Eye (tissue), 1 donor: ENCODE measurements at regions not wholly inside any gene's neighbourhood (a gene's known extent, or its start where the extent isn't known, plus 50 kb on each side); places are given as distances from the start of the nearest gene placed in this dataset.
"Not testable (repeated sequence)": the region's sequence is repeated elsewhere in the genome, so short reads cannot be mapped to it uniquely, and the experiment has no call there.

ENCODE experiments used
- DNase-seq: peaks from one replicate; pipeline ENCODE4 v3.0.0-alpha.2; 2015

GRCh38 chr9:115411993-115412452, 294.1 kb upstream of the TNC start:
- DNase-seq: peak; percentile 8

- no peak for DNase-seq
Measured at GRCh38 chr9:115412656-115413055, 294.7 kb upstream of the TNC start.

- no peak for DNase-seq
Measured at GRCh38 chr9:115413304-115413703, 295.3 kb upstream of the TNC start.

GRCh38 chr9:115413766-115414382, 295.9 kb upstream of the TNC start:
- no peak for DNase-seq

- no peak for DNase-seq
Measured at GRCh38 chr9:115414561-115414960, 296.6 kb upstream of the TNC start.

- no peak for DNase-seq
Measured at GRCh38 chr9:115415450-115415849, 297.5 kb upstream of the TNC start.

GRCh38 chr9:115416299-115416698, 298.3 kb upstream of the TNC start:
- no peak for DNase-seq

- not testable (repeated sequence) for DNase-seq
Measured at GRCh38 chr9:115418181-115418580, 300.2 kb upstream of the TNC start.

- DNase-seq: no peak
Measured at GRCh38 chr9:115422932-115423440, 305.0 kb upstream of the TNC start.

GRCh38 chr9:115423646-115424045, 305.7 kb upstream of the TNC start:
- no peak for DNase-seq

- DNase-seq: no peak
Measured at GRCh38 chr9:115425601-115426000, 307.6 kb upstream of the TNC start.

GRCh38 chr9:115437418-115437817, 319.5 kb upstream of the TNC start:
- no peak for DNase-seq

- peak; percentile 25 for DNase-seq
Measured at GRCh38 chr9:115439641-115440040, 321.7 kb upstream of the TNC start.

- DNase-seq: peak; percentile 46
Measured at GRCh38 chr9:115442054-115442453, 324.1 kb upstream of the TNC start.

- DNase-seq: no peak
Measured at GRCh38 chr9:115443890-115444289, 325.9 kb upstream of the TNC start.

- DNase-seq: peak; percentile 72
Measured at GRCh38 chr9:115444959-115445358, 327.0 kb upstream of the TNC start.

GRCh38 chr9:115445655-115446054, 327.7 kb upstream of the TNC start:
- DNase-seq: no peak

GRCh38 chr9:115456515-115456914, 338.6 kb upstream of the TNC start:
- no peak for DNase-seq

GRCh38 chr9:115461280-115461679, 343.3 kb upstream of the TNC start:
- no peak for DNase-seq

GRCh38 chr9:115462623-115463022, 344.7 kb upstream of the TNC start:
- DNase-seq: no peak

- peak; percentile 68 for DNase-seq
Measured at GRCh38 chr9:115466756-115467155, 348.8 kb upstream of the TNC start.

- peak; percentile 14 for DNase-seq
Measured at GRCh38 chr9:115469841-115470240, 351.9 kb upstream of the TNC start.

- DNase-seq: not testable (repeated sequence)
Measured at GRCh38 chr9:115473032-115473431, 355.1 kb upstream of the TNC start.

- no peak for DNase-seq
Measured at GRCh38 chr9:115481769-115482168, 363.8 kb upstream of the TNC start.

- DNase-seq: no peak
Measured at GRCh38 chr9:115482747-115483146, 364.8 kb upstream of the TNC start.
